PFSK-1 (cell line): ENCODE measurements at regions not wholly inside any gene's neighbourhood (a gene's known extent, or its start where the extent isn't known, plus 50 kb on each side); places are given as distances from the start of the nearest gene placed in this dataset.

ENCODE experiments used
- FOXP2 ChIP-seq: optimal IDR thresholded peaks from 2 replicates; pipeline ENCODE3; 2011; ENCODE audit warnings: borderline replicate concordance, control low read depth, inconsistent platforms; ENCODE audit not compliant: insufficient read depth; ENCODE audit errors: extremely low read length, extremely low read depth
- POLR2AphosphoS5 ChIP-seq: IDR thresholded peaks from 2 replicates; pipeline ENCODE4 v1.6.1; 2012; ENCODE audit warnings: low read depth, mild to moderate bottlenecking, control low read depth, low read length, moderate library complexity
- SIN3A ChIP-seq: IDR thresholded peaks from 2 replicates; pipeline ENCODE4 v1.6.1; 2012; ENCODE audit warnings: mild to moderate bottlenecking, low read length, moderate library complexity, borderline replicate concordance; ENCODE audit not compliant: insufficient read depth
- TF ChIP-seq, protein P1 (sequence below), 2 experiments: IDR thresholded peaks; 2 replicates each; pipeline versions ENCODE4 v1.6.1 to v1.8.0; 2011 to 2012; ENCODE audit warnings: low read depth in 2 of 2, low read length in 2 of 2, control low read depth in 1 of 2, inconsistent platforms in 1 of 2, mild to moderate bottlenecking in 1 of 2, moderate library complexity in 1 of 2; ENCODE audit not compliant: insufficient read depth in 1 of 2

DNA sequence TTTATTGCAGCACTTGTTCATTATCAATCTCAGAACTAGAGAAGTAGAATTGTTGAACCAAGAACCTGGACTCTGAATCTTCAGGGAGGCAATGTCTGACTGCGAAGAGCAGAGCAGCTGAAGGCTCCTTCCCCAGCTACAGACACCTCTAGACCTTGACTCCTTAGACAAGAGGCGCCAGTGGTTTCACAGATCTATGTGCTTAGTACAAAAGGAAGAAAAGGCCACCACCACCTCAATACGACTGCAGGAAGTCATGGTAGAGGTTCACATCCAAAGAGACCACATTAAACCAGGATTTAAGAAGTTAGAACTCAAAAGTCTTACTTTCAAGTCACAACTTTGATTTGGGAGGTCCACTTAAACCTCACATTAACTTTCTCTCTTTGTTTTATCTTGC is 158.1 kb upstream of the VRK2 start:
- TF ChIP-seq POLR2AphosphoS5, result no peak
- no peak for TF ChIP-seq FOXP2
- TF ChIP-seq, protein P1, sequence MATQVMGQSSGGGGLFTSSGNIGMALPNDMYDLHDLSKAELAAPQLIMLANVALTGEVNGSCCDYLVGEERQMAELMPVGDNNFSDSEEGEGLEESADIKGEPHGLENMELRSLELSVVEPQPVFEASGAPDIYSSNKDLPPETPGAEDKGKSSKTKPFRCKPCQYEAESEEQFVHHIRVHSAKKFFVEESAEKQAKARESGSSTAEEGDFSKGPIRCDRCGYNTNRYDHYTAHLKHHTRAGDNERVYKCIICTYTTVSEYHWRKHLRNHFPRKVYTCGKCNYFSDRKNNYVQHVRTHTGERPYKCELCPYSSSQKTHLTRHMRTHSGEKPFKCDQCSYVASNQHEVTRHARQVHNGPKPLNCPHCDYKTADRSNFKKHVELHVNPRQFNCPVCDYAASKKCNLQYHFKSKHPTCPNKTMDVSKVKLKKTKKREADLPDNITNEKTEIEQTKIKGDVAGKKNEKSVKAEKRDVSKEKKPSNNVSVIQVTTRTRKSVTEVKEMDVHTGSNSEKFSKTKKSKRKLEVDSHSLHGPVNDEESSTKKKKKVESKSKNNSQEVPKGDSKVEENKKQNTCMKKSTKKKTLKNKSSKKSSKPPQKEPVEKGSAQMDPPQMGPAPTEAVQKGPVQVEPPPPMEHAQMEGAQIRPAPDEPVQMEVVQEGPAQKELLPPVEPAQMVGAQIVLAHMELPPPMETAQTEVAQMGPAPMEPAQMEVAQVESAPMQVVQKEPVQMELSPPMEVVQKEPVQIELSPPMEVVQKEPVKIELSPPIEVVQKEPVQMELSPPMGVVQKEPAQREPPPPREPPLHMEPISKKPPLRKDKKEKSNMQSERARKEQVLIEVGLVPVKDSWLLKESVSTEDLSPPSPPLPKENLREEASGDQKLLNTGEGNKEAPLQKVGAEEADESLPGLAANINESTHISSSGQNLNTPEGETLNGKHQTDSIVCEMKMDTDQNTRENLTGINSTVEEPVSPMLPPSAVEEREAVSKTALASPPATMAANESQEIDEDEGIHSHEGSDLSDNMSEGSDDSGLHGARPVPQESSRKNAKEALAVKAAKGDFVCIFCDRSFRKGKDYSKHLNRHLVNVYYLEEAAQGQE (IDR thresholded peaks at IDR 0.05; ENCODE audit: insufficient read depth in 1 of 2, low read depth in 2 of 2, low read length in 2 of 2), result no peak
- no peak for TF ChIP-seq SIN3A
